GM12878 (cell line): ENCODE measurements at regions not wholly inside any gene's neighbourhood (a gene's known extent, or its start where the extent isn't known, plus 50 kb on each side); places are given as distances from the start of the nearest gene placed in this dataset.

Source experiments
- CTCF ChIP-seq, 3 experiments: IDR thresholded peaks in 2 of 3; conservative IDR thresholded peaks in 1 of 3; 2 replicates each; pipeline ENCODE4 v1.5.1; 2011; ENCODE audit warnings: low read depth in 3 of 3, low read length in 3 of 3, mild to moderate bottlenecking in 3 of 3, control low read depth in 2 of 3, moderate library complexity in 2 of 3, inconsistent platforms in 1 of 3, mixed read lengths in 1 of 3; ENCODE audit not compliant: control insufficient read depth in 2 of 3, insufficient read depth in 1 of 3; ENCODE audit errors: extremely low read depth in 1 of 3
- MTA3 ChIP-seq: IDR thresholded peaks from 2 replicates; pipeline ENCODE4 v1.6.1; 2012; ENCODE audit warnings: low read length, inconsistent platforms, borderline replicate concordance
- POLR2A ChIP-seq: IDR thresholded peaks from 2 replicates; pipeline ENCODE4 v1.6.1; 2011; ENCODE audit warnings: low read depth, mild to moderate bottlenecking, low read length
- ZNF217 ChIP-seq: fragments of 450-650 bp; IDR thresholded peaks from 2 replicates; pipeline ENCODE4 v1.6.1; 2017; ENCODE audit warnings: antibody characterized with exemption, mild to moderate bottlenecking

GRCh38 chr6:166778046-166778445 is 151.0 kb upstream of the RPS6KA2 start:
- TF ChIP-seq MTA3: no peak
- TF ChIP-seq CTCF (IDR thresholded peaks at IDR 0.05 in 2 of 3, conservative IDR thresholded peaks at IDR 0.05 in 1 of 3; ENCODE audit: control insufficient read depth in 2 of 3, extremely low read depth in 1 of 3, insufficient read depth in 1 of 3, low read depth in 3 of 3, low read length in 3 of 3): no peak
- TF ChIP-seq POLR2A: no peak
- TF ChIP-seq ZNF217: no peak
